ENCODE measurements at regions not wholly inside any gene's neighbourhood (a gene's known extent, or its start where the extent isn't known, plus 50 kb on each side); places are given as distances from the start of the nearest gene placed in this dataset.

DNA sequence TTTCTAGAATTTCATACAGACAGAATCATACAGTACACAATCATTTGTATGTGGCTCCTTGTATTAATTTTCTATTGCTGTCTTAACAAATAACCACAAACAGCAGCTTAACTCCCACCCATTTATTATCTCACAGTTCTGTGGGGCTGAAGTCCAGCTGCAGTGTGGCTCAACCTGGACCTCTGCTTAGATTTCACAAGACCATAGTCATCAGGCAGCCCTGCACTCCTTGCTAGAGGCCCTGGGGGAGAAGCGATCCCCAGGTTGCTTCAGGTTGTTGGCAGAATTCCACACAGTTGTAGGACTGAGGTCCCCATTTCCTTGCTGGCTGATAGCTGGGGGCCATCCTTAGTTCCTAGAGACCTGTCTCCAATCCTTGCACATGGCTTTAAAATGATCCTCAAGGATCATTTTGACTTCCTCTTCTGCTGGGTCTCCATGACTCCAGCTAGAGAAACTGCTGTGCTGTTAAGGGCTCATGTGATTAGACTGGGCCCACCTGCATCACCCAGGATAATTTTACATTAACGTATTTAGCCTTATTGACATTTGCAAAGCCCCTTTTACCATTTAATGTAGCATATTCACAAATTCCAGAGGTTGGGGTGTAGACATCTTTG is 60.9 kb upstream of the SMAD1 start:
- TF ChIP-seq, protein P1, sequence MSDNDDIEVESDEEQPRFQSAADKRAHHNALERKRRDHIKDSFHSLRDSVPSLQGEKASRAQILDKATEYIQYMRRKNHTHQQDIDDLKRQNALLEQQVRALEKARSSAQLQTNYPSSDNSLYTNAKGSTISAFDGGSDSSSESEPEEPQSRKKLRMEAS (IDR thresholded peaks at IDR 0.05): no peak
- no peak for TF ChIP-seq YY1 (IDR thresholded peaks at IDR 0.05; ENCODE audit: low read depth)

All from Ishikawa (cell line).